CD14-positive monocyte (primary cell): ENCODE measurements at regions not wholly inside any gene's neighbourhood (a gene's known extent, or its start where the extent isn't known, plus 50 kb on each side); places are given as distances from the start of the nearest gene placed in this dataset.

ENCODE experiments used
- DNase-seq, 3 donors: peaks; one replicate each; pipeline ENCODE4 v3.0.0-alpha.2; 2011 to 2022
- H2AFZ ChIP-seq: 2 replicates; pipeline ENCODE4 v1.6.0; 2012; ENCODE audit warnings: mild to moderate bottlenecking, low read depth, low read length, inconsistent platforms; ENCODE audit not compliant: insufficient read depth, poor library complexity, severe bottlenecking
- H3K27ac ChIP-seq, 2 donors: 1 replicate in 1 of 2; 2 replicates in 1 of 2; pipeline ENCODE4 v1.5.1; 2012 to 2013; ENCODE audit warnings: low read length in 2 of 2, control low read depth in 1 of 2, inconsistent platforms in 1 of 2, low read depth in 1 of 2, mild to moderate bottlenecking in 1 of 2
- H3K27me3 ChIP-seq, 2 donors: one replicate each; pipeline versions ENCODE4 v1.6.0 to v1.6.1; 2011 to 2013; ENCODE audit warnings: low read length in 2 of 2; ENCODE audit not compliant: control insufficient read depth in 2 of 2, insufficient read depth in 2 of 2
- H3K36me3 ChIP-seq, 2 donors: replicated peaks in 1 of 2; 1 replicate in 1 of 2; 2 replicates in 1 of 2; pipeline versions ENCODE4 v1.5.1 to v1.6.1; 2012 to 2013; ENCODE audit warnings: low read length in 2 of 2, control low read depth in 1 of 2, inconsistent platforms in 1 of 2, mild to moderate bottlenecking in 1 of 2; ENCODE audit not compliant: insufficient read depth in 2 of 2, control insufficient read depth in 1 of 2
- H3K4me1 ChIP-seq, 2 donors: 1 replicate in 1 of 2; 2 replicates in 1 of 2; pipeline versions ENCODE4 v1.5.1 to v1.6.1; 2012 to 2013; ENCODE audit warnings: low read length in 2 of 2, control low read depth in 1 of 2, inconsistent platforms in 1 of 2, mild to moderate bottlenecking in 1 of 2, moderate library complexity in 1 of 2; ENCODE audit not compliant: insufficient read depth in 2 of 2, control insufficient read depth in 1 of 2
- H3K4me2 ChIP-seq: replicated peaks from 2 replicates; pipeline ENCODE3; 2012; ENCODE audit warnings: low read length, moderate library complexity, mild to moderate bottlenecking; ENCODE audit not compliant: poor library complexity, severe bottlenecking; ENCODE audit errors: extremely low read depth
- H3K4me3 ChIP-seq, 3 experiments: fragments of 200-600 bp in 1 of 3; sonication (generic) in 1 of 3; replicated peaks in 1 of 3; 1 replicate in 2 of 3; 2 replicates in 1 of 3; pipeline ENCODE4 v1.5.1; 2011 to 2013; ENCODE audit warnings: low read length in 3 of 3, mild to moderate bottlenecking in 3 of 3, control low read depth in 2 of 3, low read depth in 2 of 3, inconsistent platforms in 1 of 3, moderate library complexity in 1 of 3
- H3K79me2 ChIP-seq: 2 replicates; pipeline ENCODE4 v1.6.0; 2012; ENCODE audit warnings: mild to moderate bottlenecking, control low read depth, inconsistent platforms, low read length, moderate library complexity; ENCODE audit not compliant: insufficient read depth
- H3K9ac ChIP-seq: 2 replicates; pipeline ENCODE4 v1.6.0; 2017; ENCODE audit warnings: low read length, mild to moderate bottlenecking; ENCODE audit not compliant: insufficient read depth, poor library complexity, severe bottlenecking
- H3K9me3 ChIP-seq, 2 donors: replicated peaks in 1 of 2; 1 replicate in 1 of 2; 2 replicates in 1 of 2; pipeline versions ENCODE4 v1.5.1 to v1.6.1; 2012 to 2013; ENCODE audit warnings: low read length in 2 of 2, control low read depth in 1 of 2; ENCODE audit not compliant: control insufficient read depth in 1 of 2, insufficient read depth in 1 of 2
- H4K20me1 ChIP-seq: 2 replicates; pipeline ENCODE4 v1.6.0; 2012; ENCODE audit warnings: mild to moderate bottlenecking, low read length, control low read depth, moderate library complexity; ENCODE audit not compliant: insufficient read depth
- H3K27ac Mint-ChIP-seq, 7 donors: one replicate each; pipeline ENCODE4 v1.8.0; 2020; ENCODE audit warnings: mild to moderate bottlenecking in 7 of 7, mixed read lengths in 7 of 7, moderate library complexity in 6 of 7, inconsistent platforms in 2 of 7
- H3K27me3 Mint-ChIP-seq, 3 donors: one replicate each; pipeline ENCODE4 v1.8.0; 2021 to 2022; ENCODE audit warnings: low read depth in 3 of 3, mild to moderate bottlenecking in 3 of 3, mixed read lengths in 3 of 3, moderate library complexity in 3 of 3, inconsistent platforms in 1 of 3
- H3K36me3 Mint-ChIP-seq, 2 donors: one replicate each; pipeline ENCODE4 v1.8.0; 2020; ENCODE audit warnings: mixed read lengths in 2 of 2, inconsistent platforms in 1 of 2, mild to moderate bottlenecking in 1 of 2
- H3K4me1 Mint-ChIP-seq: one replicate; pipeline ENCODE4 v1.8.0; 2020; ENCODE audit warnings: mild to moderate bottlenecking, mixed read lengths
- H3K4me3 Mint-ChIP-seq, 2 donors: one replicate each; pipeline ENCODE4 v1.8.0; 2020; ENCODE audit warnings: mild to moderate bottlenecking in 2 of 2, mixed read lengths in 2 of 2, moderate library complexity in 1 of 2
- H3K9me3 Mint-ChIP-seq, 7 donors: one replicate each; pipeline ENCODE4 v1.8.0; 2020 to 2022; ENCODE audit warnings: mixed read lengths in 7 of 7, mild to moderate bottlenecking in 6 of 7, moderate library complexity in 6 of 7, inconsistent platforms in 2 of 7
- WGBS: methylation state at CpG from one replicate; pipeline ENCODE4 v1.1.5; 2013; ENCODE audit warnings: missing lambda C conversion rate; ENCODE audit not compliant: insufficient coverage; 5-methylcytosine and 5-hydroxymethylcytosine counted together
- intact Hi-C, 2 donors: fragments of 100-400 bp; cut with micrococcal nuclease; formaldehyde crosslinking; loops; one replicate each; pipeline versions ENCODE4 v1.15.0 to v1.15.1; 2023
- TF ChIP-seq, protein P1 (sequence below): fragments of 200-600 bp; IDR thresholded peaks from one replicate; pipeline ENCODE4 v1.8.0; 2022; ENCODE audit warnings: antibody characterized with exemption, mild to moderate bottlenecking

- peaks cover 0 to 1% (median 0%) of the 10 kb centered on the region in 3 donors for H3K27me3 Mint-ChIP-seq
- intact Hi-C loops, result no loop called here
- Histone ChIP-seq H3K4me3 (no peak overlapping the region), H4K20me1 (no peaks in the 10 kb centered on the region), H3K9ac (no peak overlapping the region), H3K9me3 (no peaks in the 10 kb centered on the region), H3K79me2 (no peaks in the 10 kb centered on the region), H3K27ac (no peak overlapping the region), H3K36me3 (no peaks in the 10 kb centered on the region), H3K4me2 (no peak overlapping the region), H3K27me3 (no peaks in the 10 kb centered on the region), H3K4me1 (no peaks in the 10 kb centered on the region), H2AFZ (no peak overlapping the region)
- H3K4me1 Mint-ChIP-seq, result no peaks in the 10 kb centered on the region
- over 99% methylated on average over 9 of the region's 15 CpGs for WGBS
- no peaks in the 10 kb centered on the region for H3K36me3 Mint-ChIP-seq
- TF ChIP-seq, protein P1, sequence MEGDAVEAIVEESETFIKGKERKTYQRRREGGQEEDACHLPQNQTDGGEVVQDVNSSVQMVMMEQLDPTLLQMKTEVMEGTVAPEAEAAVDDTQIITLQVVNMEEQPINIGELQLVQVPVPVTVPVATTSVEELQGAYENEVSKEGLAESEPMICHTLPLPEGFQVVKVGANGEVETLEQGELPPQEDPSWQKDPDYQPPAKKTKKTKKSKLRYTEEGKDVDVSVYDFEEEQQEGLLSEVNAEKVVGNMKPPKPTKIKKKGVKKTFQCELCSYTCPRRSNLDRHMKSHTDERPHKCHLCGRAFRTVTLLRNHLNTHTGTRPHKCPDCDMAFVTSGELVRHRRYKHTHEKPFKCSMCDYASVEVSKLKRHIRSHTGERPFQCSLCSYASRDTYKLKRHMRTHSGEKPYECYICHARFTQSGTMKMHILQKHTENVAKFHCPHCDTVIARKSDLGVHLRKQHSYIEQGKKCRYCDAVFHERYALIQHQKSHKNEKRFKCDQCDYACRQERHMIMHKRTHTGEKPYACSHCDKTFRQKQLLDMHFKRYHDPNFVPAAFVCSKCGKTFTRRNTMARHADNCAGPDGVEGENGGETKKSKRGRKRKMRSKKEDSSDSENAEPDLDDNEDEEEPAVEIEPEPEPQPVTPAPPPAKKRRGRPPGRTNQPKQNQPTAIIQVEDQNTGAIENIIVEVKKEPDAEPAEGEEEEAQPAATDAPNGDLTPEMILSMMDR, result no peak
- H3K4me3 Mint-ChIP-seq, result no peak overlapping the region
- H3K27ac Mint-ChIP-seq, result no peak overlapping the region
- H3K9me3 Mint-ChIP-seq, result peaks cover 0 to 3% (median 2%) of the 10 kb centered on the region in 7 donors
- DNase-seq, result no peak
These were observed 403.5 kb upstream of the RNF32 start for GRCh38 chr7:156236936-156237599.

- Histone ChIP-seq H3K4me2 (no peak overlapping the region), H2AFZ (no peak overlapping the region), H3K27ac (no peak overlapping the region), H3K79me2 (no peaks in the 10 kb centered on the region), H3K9me3 (no peaks in the 10 kb centered on the region), H3K4me1 (no peaks in the 10 kb centered on the region), H3K36me3 (no peaks in the 10 kb centered on the region), H3K27me3 (no peaks in the 10 kb centered on the region), H4K20me1 (no peaks in the 10 kb centered on the region), H3K9ac (no peak overlapping the region), H3K4me3 (no peak overlapping the region)
- H3K27ac Mint-ChIP-seq, result no peak overlapping the region
- DNase-seq, result no peak
- H3K27me3 Mint-ChIP-seq, result peaks cover 0 to 1% (median 0%) of the 10 kb centered on the region in 3 donors
- no peak overlapping the region for H3K4me3 Mint-ChIP-seq
- H3K36me3 Mint-ChIP-seq, result no peaks in the 10 kb centered on the region
- 95% methylated on average over 22 of the region's 23 CpGs for WGBS
- no peaks in the 10 kb centered on the region for H3K4me1 Mint-ChIP-seq
- TF ChIP-seq, protein P1, result no peak
- H3K9me3 Mint-ChIP-seq, result peaks cover 0 to 5% (median under 1%) of the 10 kb centered on the region in 7 donors
- intact Hi-C loops, result no loop called here
These were observed 404.2 kb upstream of the RNF32 start for GRCh38 chr7:156236181-156236889.
